Smooth muscle cell (in vitro differentiated cells): ENCODE measurements at regions not wholly inside any gene's neighbourhood (a gene's known extent, or its start where the extent isn't known, plus 50 kb on each side); places are given as distances from the start of the nearest gene placed in this dataset.

Experiments used
- DNase-seq: peaks from one replicate; lab custom pipeline; 2025; ENCODE audit not compliant: unreplicated experiment; lab: John Stamatoyannopoulos, UW
- H2AFZ ChIP-seq: fragments of 200-600 bp; sonication (generic); 2 replicates; pipeline ENCODE4 v1.6.0; 2016; ENCODE audit warnings: antibody characterized with exemption, low read depth, mild to moderate bottlenecking
- H3F3A ChIP-seq: fragments of 200-600 bp; sonication (generic); 2 replicates; pipeline ENCODE4 v1.6.0; 2017; ENCODE audit warnings: antibody characterized with exemption, low read depth
- H3K27ac ChIP-seq: fragments of 200-600 bp; sonication (generic); 2 replicates; pipeline ENCODE4 v1.5.1; 2016; ENCODE audit warnings: low read depth, mild to moderate bottlenecking
- H3K27me3 ChIP-seq: fragments of 200-600 bp; sonication (generic); 2 replicates; pipeline ENCODE4 v1.6.1; 2016; ENCODE audit warnings: low read depth, mild to moderate bottlenecking
- H3K36me3 ChIP-seq: fragments of 200-600 bp; sonication (generic); 2 replicates; pipeline ENCODE4 v1.5.1; 2016; ENCODE audit warnings: low read depth
- H3K4me1 ChIP-seq: fragments of 200-600 bp; sonication (generic); 2 replicates; pipeline ENCODE4 v1.5.1; 2016; ENCODE audit warnings: low read depth
- H3K4me2 ChIP-seq: fragments of 200-600 bp; sonication (generic); 2 replicates; pipeline ENCODE4 v1.6.0; 2016; ENCODE audit warnings: mild to moderate bottlenecking
- H3K4me3 ChIP-seq: fragments of 200-600 bp; sonication (generic); 2 replicates; pipeline ENCODE4 v1.5.1; 2016; ENCODE audit warnings: mild to moderate bottlenecking
- H3K79me2 ChIP-seq: fragments of 200-600 bp; sonication (generic); 2 replicates; pipeline ENCODE4 v1.6.0; 2016; ENCODE audit warnings: low read depth, mild to moderate bottlenecking
- H3K9ac ChIP-seq: fragments of 200-600 bp; sonication (generic); 2 replicates; pipeline ENCODE4 v1.6.0; 2016; ENCODE audit warnings: low read depth
- H3K9me3 ChIP-seq: fragments of 200-600 bp; sonication (generic); replicated peaks from 2 replicates; pipeline ENCODE4 v1.5.1; 2016; ENCODE audit warnings: low read depth
- H4K20me1 ChIP-seq: fragments of 200-600 bp; sonication (generic); 2 replicates; pipeline ENCODE4 v1.6.0; 2016; ENCODE audit warnings: low read depth
- CTCF ChIP-seq: fragments of 200-600 bp; sonication (generic); IDR thresholded peaks from 2 replicates; pipeline ENCODE4 v1.5.1; 2017; ENCODE audit warnings: borderline replicate concordance, mild to moderate bottlenecking, antibody characterized with exemption; ENCODE audit not compliant: insufficient read depth, poor library complexity, severe bottlenecking
- WGBS: methylation state at CpG from one replicate; pipeline ENCODE4 v1.1.7; 2016; ENCODE audit warnings: low lambda C conversion rate; 5-methylcytosine and 5-hydroxymethylcytosine counted together

- Histone ChIP-seq H3K27me3 (no peaks in the 10 kb centered on the region), H3K9ac (no peak overlapping the region), H3K27ac (no peak overlapping the region), H4K20me1 (no peaks in the 10 kb centered on the region), H3K4me3 (no peak overlapping the region), H3K9me3 (no peaks in the 10 kb centered on the region), H3F3A (no peaks in the 10 kb centered on the region), H2AFZ (no peak overlapping the region), H3K79me2 (no peaks in the 10 kb centered on the region), H3K36me3 (no peaks in the 10 kb centered on the region), H3K4me1 (peaks cover 10% of the 10 kb centered on the region), H3K4me2 (no peak overlapping the region)
- no peak for TF ChIP-seq CTCF
- WGBS = 96% methylated on average over 2 of the region's 2 CpGs
- no peak for DNase-seq
These were observed 55.6 kb upstream of the MYCN start for GRCh38 chr2:15884790-15885189.

- H3K79me2 ChIP-seq = no peaks in the 10 kb centered on the region
- H3K36me3 ChIP-seq = no peaks in the 10 kb centered on the region
- no peak overlapping the region for H3K27ac ChIP-seq
- no peaks in the 10 kb centered on the region for H3K9me3 ChIP-seq
- H4K20me1 ChIP-seq = no peaks in the 10 kb centered on the region
- WGBS = 91% methylated on average over 6 of the region's 6 CpGs
- H3K4me3 ChIP-seq = no peak overlapping the region
- no peaks in the 10 kb centered on the region for H3K27me3 ChIP-seq
- H2AFZ ChIP-seq = no peak overlapping the region
- H3K4me2 ChIP-seq = no peak overlapping the region
- DNase-seq = no peak
- no peak overlapping the region for H3K9ac ChIP-seq
- H3F3A ChIP-seq = no peaks in the 10 kb centered on the region
- TF ChIP-seq CTCF = no peak
- peaks cover 13% of the 10 kb centered on the region for H3K4me1 ChIP-seq
These were observed 54.1 kb upstream of the MYCN start for GRCh38 chr2:15886231-15886630.

GRCh38 chr2:15889442-15890123 lies 50.8 kb upstream of the MYCN start:
- H3F3A ChIP-seq = no peaks in the 10 kb centered on the region
- no peaks in the 10 kb centered on the region for H3K9me3 ChIP-seq
- no peak overlapping the region for H2AFZ ChIP-seq
- no peaks in the 10 kb centered on the region for H3K36me3 ChIP-seq
- H3K79me2 ChIP-seq = no peaks in the 10 kb centered on the region
- 82% methylated on average over 15 of the region's 15 CpGs for WGBS
- TF ChIP-seq CTCF = no peak
- DNase-seq = no peak
- H3K27me3 ChIP-seq = no peaks in the 10 kb centered on the region
- H3K4me3 ChIP-seq = no peak overlapping the region
- no peaks in the 10 kb centered on the region for H4K20me1 ChIP-seq
- no peak overlapping the region for H3K9ac ChIP-seq
- no peak overlapping the region for H3K4me2 ChIP-seq
- no peak overlapping the region for H3K27ac ChIP-seq
- H3K4me1 ChIP-seq = peaks cover 30% of the 10 kb centered on the region

GRCh38 chr2:15890124-15890754 lies 50.1 kb upstream of the MYCN start:
- H3K4me2 ChIP-seq = no peak overlapping the region
- H2AFZ ChIP-seq = no peak overlapping the region
- H3F3A ChIP-seq = no peaks in the 10 kb centered on the region
- peaks cover 36% of the 10 kb centered on the region for H3K4me1 ChIP-seq
- no peaks in the 10 kb centered on the region for H3K27me3 ChIP-seq
- no peak overlapping the region for H3K27ac ChIP-seq
- no peaks in the 10 kb centered on the region for H4K20me1 ChIP-seq
- H3K9ac ChIP-seq = no peak overlapping the region
- H3K4me3 ChIP-seq = no peak overlapping the region
- no peak for TF ChIP-seq CTCF
- H3K9me3 ChIP-seq = no peaks in the 10 kb centered on the region
- no peaks in the 10 kb centered on the region for H3K79me2 ChIP-seq
- 87% methylated on average over 18 of the region's 18 CpGs for WGBS
- no peak for DNase-seq
- H3K36me3 ChIP-seq = no peaks in the 10 kb centered on the region
